ENCODE measurements at regions not wholly inside any gene's neighbourhood (a gene's known extent, or its start where the extent isn't known, plus 50 kb on each side); places are given as distances from the start of the nearest gene placed in this dataset.
A peak's percentile ranks its signal among the peaks of the same experiment; 100 is the strongest.

DNA sequence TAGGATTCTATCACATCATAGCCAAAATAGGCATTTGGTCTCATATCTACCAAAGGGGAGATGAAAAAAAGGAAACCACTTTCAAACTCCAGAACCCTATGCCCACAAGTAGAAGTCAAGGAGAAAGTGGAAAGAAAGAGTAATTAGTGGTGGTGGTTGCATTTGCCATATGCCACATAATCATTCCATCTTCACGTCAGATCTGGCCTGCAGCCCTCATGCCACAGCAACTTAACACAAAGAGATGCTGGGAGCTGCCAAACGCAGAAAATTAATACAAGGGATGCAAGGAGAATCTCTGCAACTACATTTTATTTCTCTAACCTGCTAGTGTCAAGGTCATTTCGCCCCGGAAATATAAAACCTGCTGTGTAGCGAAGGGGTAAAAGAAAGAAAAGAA is 148.6 kb upstream of the FOXN3 start:
- 88 to 89% (median 88%) methylated on average over 5 of the region's 5 CpGs for WGBS, 4 donors
- intact Hi-C loops (cut with DNase I) = no loop called here
- Histone ChIP-seq H3K27ac (peak overlapping the region in 1 of 12 donors; percentile 22), H3K9me3 (no peaks in the 10 kb centered on the region), H3K27me3 (no peaks in the 10 kb centered on the region), H3K4me1 (peaks cover 0 to 45% (median 6%) of the 10 kb centered on the region in 12 donors), H3K36me3 (peaks cover 0 to 3% (median 0%) of the 10 kb centered on the region in 9 donors), H3K4me3 (no peak overlapping the region)
- TF ChIP-seq POLR2A (IDR thresholded peaks at IDR 0.05) = no peak
- TF ChIP-seq CTCF (IDR thresholded peaks at IDR 0.05) = no peak
- DNase-seq (no peak), ATAC-seq (no peak)

DNA sequence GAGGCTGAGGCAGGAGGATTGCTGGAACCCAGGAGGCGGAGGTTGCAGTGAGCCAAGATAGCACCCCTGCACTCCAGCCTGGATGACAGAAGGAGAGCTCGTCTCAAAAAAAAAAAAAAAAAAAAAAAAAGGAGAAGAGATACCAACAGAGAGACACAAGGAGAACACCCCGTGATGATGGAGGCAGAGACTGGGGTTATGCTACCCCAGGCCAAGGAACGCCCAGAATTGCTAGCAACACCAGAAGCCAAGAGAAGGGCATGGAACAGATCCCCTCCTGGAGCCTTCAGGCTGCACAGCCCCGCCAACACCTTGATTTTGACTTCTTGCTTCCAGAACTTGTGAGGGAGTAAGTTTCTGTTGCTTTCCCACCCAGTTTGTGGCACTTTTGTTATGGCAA is 148.0 kb upstream of the FOXN3 start:
- DNase-seq = no peak
- ATAC-seq = no peak
- H3K36me3 ChIP-seq = peaks cover 0 to 3% (median 0%) of the 10 kb centered on the region in 9 donors
- intact Hi-C loops (cut with DNase I) = no loop called here
- H3K27me3 ChIP-seq = no peaks in the 10 kb centered on the region
- WGBS, 4 donors = 86 to 93% (median 91%) methylated on average over 5 of the region's 5 CpGs
- no peak overlapping the region for H3K4me3 ChIP-seq
- H3K4me1 ChIP-seq = peaks cover 0 to 45% (median 6%) of the 10 kb centered on the region in 12 donors
- no peaks in the 10 kb centered on the region for H3K9me3 ChIP-seq
- H3K27ac ChIP-seq = peak overlapping the region in 6 of 12 donors; percentile 22 to 65 (median 38)
- TF ChIP-seq CTCF (IDR thresholded peaks at IDR 0.05) (no peak), POLR2A (IDR thresholded peaks at IDR 0.05) (no peak)

GRCh38 chr14:89564286-89564957 is 147.4 kb upstream of the FOXN3 start:
- TF ChIP-seq POLR2A (IDR thresholded peaks at IDR 0.05) (no peak), CTCF (IDR thresholded peaks at IDR 0.05) (no peak)
- H3K4me3 ChIP-seq = no peak overlapping the region
- H3K4me1 ChIP-seq = peaks cover 0 to 41% (median 6%) of the 10 kb centered on the region in 12 donors
- ATAC-seq (peak in 2 of 4 donors; percentile 49 to 50), DNase-seq (no peak)
- 66 to 70% (median 68%) methylated on average over 12 of the region's 12 CpGs for WGBS, 4 donors
- no peaks in the 10 kb centered on the region for H3K27me3 ChIP-seq
- H3K27ac ChIP-seq = peak overlapping the region in 8 of 12 donors; percentile 11 to 65 (median 32)
- no peaks in the 10 kb centered on the region for H3K9me3 ChIP-seq
- intact Hi-C loops (cut with DNase I) = no loop called here
- peaks cover 0 to 3% (median 0%) of the 10 kb centered on the region in 9 donors for H3K36me3 ChIP-seq

GRCh38 chr14:89563471-89563870 is 146.4 kb upstream of the FOXN3 start:
- no peak for DNase-seq
- Histone ChIP-seq H3K4me1 (peaks cover 0 to 39% (median 6%) of the 10 kb centered on the region in 12 donors), H3K27ac (peak overlapping the region in 1 of 12 donors; percentile 65), H3K9me3 (no peaks in the 10 kb centered on the region), H3K36me3 (peaks cover 0 to 8% (median 4%) of the 10 kb centered on the region in 9 donors), H3K4me3 (no peak overlapping the region), H3K27me3 (no peaks in the 10 kb centered on the region)
- intact Hi-C loops (cut with DNase I) = no loop called here
- ATAC-seq = no peak
- 88 to 100% (median 92%) methylated on average over 1 of the region's 1 CpG for WGBS, 4 donors
- no peak for TF ChIP-seq CTCF (IDR thresholded peaks at IDR 0.05)
- TF ChIP-seq POLR2A (IDR thresholded peaks at IDR 0.05) = no peak

All from heart left ventricle (tissue), 16 donors.